Fibroblast of the aortic adventitia (primary cell): ENCODE measurements at regions not wholly inside any gene's neighbourhood (a gene's known extent, or its start where the extent isn't known, plus 50 kb on each side); places are given as distances from the start of the nearest gene placed in this dataset.

Source experiments
- DNase-seq: peaks from one replicate; pipeline ENCODE4 v3.0.0-alpha.2; 2010; ENCODE audit warnings: low read depth
- H3K4me3 ChIP-seq: 2 replicates; pipeline ENCODE4 v1.5.1; 2011; ENCODE audit warnings: low read depth, mild to moderate bottlenecking, control low read depth, low read length, moderate library complexity
- TF ChIP-seq, protein P1 (sequence below): IDR thresholded peaks from 2 replicates; pipeline ENCODE4 v1.5.1; 2011; ENCODE audit warnings: mild to moderate bottlenecking, low read length, control low read depth, inconsistent platforms; ENCODE audit not compliant: insufficient read depth

DNA sequence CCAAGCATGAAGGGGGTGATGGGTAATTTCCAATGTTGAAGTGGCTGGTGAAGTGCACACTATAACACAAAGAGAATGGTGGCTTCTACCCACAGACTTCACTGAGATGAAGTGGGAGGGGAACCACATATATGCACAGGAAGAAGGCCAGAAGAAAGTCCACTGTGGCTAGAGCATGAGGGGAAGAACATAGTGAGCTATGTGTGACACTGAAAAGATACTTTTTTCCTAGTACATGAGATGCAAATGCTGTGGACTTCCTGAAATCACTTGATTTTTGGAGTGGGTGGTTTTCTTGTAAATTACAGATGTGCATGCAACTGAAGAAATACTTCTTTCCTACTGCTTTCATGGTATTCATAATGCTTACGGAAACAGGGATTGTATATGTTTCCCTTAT is 115.6 kb upstream of the PHYHIPL start:
- TF ChIP-seq, protein P1, sequence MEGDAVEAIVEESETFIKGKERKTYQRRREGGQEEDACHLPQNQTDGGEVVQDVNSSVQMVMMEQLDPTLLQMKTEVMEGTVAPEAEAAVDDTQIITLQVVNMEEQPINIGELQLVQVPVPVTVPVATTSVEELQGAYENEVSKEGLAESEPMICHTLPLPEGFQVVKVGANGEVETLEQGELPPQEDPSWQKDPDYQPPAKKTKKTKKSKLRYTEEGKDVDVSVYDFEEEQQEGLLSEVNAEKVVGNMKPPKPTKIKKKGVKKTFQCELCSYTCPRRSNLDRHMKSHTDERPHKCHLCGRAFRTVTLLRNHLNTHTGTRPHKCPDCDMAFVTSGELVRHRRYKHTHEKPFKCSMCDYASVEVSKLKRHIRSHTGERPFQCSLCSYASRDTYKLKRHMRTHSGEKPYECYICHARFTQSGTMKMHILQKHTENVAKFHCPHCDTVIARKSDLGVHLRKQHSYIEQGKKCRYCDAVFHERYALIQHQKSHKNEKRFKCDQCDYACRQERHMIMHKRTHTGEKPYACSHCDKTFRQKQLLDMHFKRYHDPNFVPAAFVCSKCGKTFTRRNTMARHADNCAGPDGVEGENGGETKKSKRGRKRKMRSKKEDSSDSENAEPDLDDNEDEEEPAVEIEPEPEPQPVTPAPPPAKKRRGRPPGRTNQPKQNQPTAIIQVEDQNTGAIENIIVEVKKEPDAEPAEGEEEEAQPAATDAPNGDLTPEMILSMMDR, result no peak

DNA sequence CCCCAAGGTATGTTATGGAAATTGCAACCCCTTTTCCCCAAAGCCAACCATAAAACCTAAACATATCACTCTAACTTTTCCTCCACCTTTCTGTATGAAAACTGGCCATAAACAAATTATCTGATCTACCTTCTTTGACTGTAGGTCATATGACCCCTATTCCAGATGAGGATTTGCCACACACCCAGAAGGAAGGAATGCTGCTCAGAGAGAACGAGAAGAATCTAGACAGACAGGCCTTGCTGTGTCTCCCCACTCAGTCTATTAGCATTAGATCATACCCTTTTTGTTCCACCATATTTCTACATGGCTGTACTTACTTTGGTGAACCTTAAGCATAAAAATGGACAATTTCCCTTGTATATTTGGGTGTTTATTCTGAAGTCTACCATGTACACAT is 113.0 kb upstream of the PHYHIPL start:
- TF ChIP-seq, protein P1, result no peak
- no peak for DNase-seq
- H3K4me3 ChIP-seq, result no peak overlapping the region

More for the DNA sequence above, 115.6 kb upstream of the PHYHIPL start:
- H3K4me3 ChIP-seq, result no peak overlapping the region
- DNase-seq, result no peak

DNA sequence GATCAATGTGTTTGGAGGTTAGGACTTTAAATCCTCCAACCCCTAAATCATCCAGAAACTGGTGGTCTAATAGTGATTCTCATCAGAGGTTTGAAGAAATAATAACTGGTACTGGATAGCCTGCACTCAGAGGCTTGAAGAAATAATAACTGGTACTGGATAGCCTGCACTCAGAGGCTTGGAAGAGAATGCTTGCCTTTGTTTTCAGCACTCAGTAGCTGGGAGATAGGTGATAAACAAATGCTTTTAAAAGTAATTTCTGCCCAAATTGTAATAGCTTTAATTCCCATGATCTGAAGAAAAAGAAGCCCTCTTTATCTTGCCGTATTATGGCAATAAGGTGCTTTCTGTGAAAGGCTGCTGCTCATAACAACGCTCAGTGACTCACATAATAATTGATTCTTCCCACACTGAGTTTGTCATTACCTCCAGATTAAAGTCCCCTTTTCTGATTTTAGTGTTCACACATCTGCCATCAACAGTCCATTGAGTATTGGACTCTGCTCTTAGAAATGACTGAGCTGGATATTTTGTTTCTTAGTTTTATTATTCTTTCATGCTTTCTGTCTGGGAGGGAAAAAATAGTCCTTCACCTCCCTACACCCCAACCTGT is 112.3 kb upstream of the PHYHIPL start:
- TF ChIP-seq, protein P1, result no peak
- DNase-seq, result no peak
- H3K4me3 ChIP-seq, result no peak overlapping the region

DNA sequence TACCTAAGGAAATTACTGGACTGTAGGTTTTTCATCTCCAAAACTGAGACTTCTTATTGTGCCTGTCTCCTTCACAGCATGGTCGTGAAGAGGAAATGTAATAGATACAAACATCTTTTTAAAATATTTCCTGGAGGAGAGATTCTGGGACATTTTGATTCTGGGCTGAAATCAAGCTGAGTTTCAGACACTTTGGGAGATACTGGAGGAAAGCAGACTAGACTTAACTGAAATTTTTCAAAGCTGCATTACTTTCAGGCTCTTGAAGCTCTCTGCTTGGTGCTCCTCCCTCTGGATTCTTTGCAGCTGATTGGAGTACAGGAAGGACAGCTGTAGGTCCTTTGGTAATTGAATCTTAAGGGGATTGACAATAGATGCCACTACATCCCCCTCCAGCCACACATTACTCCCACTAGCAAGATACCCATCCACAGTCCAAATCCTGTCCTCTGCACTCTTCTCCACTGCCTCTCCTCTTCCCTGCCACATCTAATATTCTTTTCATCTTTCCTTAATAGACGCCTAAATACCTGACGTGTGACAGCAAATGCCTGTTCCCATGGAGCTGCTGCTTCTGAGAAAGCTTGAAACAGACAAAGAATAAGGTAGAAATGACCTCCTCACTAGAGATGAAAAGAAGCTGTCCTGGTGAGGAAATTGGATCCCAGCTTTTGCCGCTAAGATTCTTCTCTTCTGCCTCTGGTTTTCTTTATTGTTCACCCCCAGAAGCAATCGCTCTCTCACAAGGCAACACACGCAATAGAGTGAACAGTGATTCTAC is 111.5 kb upstream of the PHYHIPL start:
- TF ChIP-seq, protein P1, result no peak
- DNase-seq, result no peak
- H3K4me3 ChIP-seq, result no peak overlapping the region

DNA sequence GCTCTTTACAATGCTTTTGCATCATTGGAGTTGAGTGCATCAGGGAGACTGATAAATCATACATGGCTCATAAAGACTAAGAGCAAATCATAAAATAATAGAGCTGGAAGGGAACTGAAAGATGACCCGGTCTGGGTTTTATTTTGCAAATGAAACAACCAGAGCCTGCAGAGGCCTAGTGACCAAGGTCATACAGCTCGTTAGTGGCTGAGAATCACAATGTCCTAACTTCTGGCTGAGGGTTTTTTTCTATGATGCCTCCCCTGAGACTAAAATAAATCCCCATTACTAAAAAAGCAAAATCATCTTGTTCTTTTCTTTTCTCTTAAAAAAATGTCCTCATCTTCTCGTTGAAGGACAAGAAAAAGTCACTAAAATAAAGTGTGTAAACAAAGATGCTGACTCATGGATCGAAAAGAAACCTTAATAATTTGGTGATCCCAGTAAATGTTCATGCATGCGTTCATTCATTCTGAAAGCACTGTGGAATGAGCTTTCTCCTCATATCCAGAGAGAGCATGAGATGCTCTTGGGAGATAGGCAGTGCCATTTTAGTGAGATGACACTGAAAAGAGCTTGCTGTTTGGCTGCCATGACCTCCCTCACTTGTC is 107.8 kb upstream of the PHYHIPL start:
- TF ChIP-seq, protein P1, result no peak

DNA sequence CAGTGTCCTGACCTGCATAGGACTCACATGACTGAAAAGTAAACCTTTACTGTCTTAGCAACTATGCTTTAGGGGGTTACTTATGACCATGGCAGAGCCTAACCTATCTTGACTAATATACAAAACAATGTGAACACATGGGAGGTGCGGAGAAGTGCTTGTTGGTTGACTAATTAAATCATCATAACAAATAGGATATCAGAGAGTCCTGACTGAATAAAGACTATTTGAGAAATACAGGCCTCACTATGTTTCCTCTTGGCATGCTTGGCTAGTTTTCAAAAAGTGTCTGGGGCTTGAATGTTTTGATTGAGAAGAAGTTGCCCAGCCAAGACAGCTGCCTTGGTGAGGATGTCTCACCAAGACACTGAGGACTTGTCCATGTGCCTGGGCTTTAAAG is 104.4 kb upstream of the PHYHIPL start:
- no peak overlapping the region for H3K4me3 ChIP-seq
- no peak for DNase-seq
- TF ChIP-seq, protein P1, result no peak

More for the DNA sequence above, 107.8 kb upstream of the PHYHIPL start:
- no peak overlapping the region for H3K4me3 ChIP-seq
- no peak for DNase-seq
